Mesenchymal stem cell (in vitro differentiated cells and primary cell): ENCODE measurements at regions not wholly inside any gene's neighbourhood (a gene's known extent, or its start where the extent isn't known, plus 50 kb on each side); places are given as distances from the start of the nearest gene placed in this dataset.

Experiments
- DNase-seq: peaks from one replicate; pipeline ENCODE4 v3.0.0-alpha.2; 2013
- H2AFZ ChIP-seq: one replicate; pipeline ENCODE4 v1.6.1; 2013; ENCODE audit warnings: low read depth, mild to moderate bottlenecking, control low read depth, inconsistent platforms, low read length, moderate library complexity
- H2AK5ac ChIP-seq: 2 replicates; pipeline ENCODE4 v1.6.1; 2013; ENCODE audit warnings: low read length, moderate library complexity, mild to moderate bottlenecking, inconsistent platforms; ENCODE audit not compliant: severe bottlenecking
- H2BK120ac ChIP-seq: one replicate; pipeline ENCODE4 v1.6.1; 2013; ENCODE audit warnings: low read depth, mild to moderate bottlenecking, inconsistent platforms, low read length, moderate library complexity
- H2BK12ac ChIP-seq, 2 experiments: one replicate each; pipeline ENCODE4 v1.6.1; 2013; ENCODE audit warnings: inconsistent platforms in 2 of 2, low read length in 2 of 2, mild to moderate bottlenecking in 2 of 2, moderate library complexity in 2 of 2, control low read depth in 1 of 2
- H2BK15ac ChIP-seq: one replicate; pipeline ENCODE4 v1.6.1; 2013; ENCODE audit warnings: mild to moderate bottlenecking, low read depth, inconsistent platforms; ENCODE audit not compliant: poor library complexity, severe bottlenecking
- H2BK5ac ChIP-seq: 2 replicates; pipeline ENCODE4 v1.6.1; 2013; ENCODE audit warnings: low read depth, mild to moderate bottlenecking, low read length, control low read depth, inconsistent platforms; ENCODE audit not compliant: poor library complexity, severe bottlenecking
- H3K14ac ChIP-seq, 2 experiments: one replicate each; pipeline ENCODE4 v1.6.1; 2013; ENCODE audit warnings: inconsistent platforms in 2 of 2, low read length in 2 of 2, control low read depth in 1 of 2, mild to moderate bottlenecking in 1 of 2, moderate library complexity in 1 of 2
- H3K18ac ChIP-seq, 2 experiments: one replicate each; pipeline ENCODE4 v1.6.1; 2013; ENCODE audit warnings: inconsistent platforms in 2 of 2, low read length in 2 of 2, control low read depth in 1 of 2, low read depth in 1 of 2, mild to moderate bottlenecking in 1 of 2
- H3K23ac ChIP-seq, 2 experiments: one replicate each; pipeline ENCODE4 v1.6.1; 2013; ENCODE audit warnings: inconsistent platforms in 2 of 2, low read length in 2 of 2, mild to moderate bottlenecking in 2 of 2, moderate library complexity in 2 of 2, control low read depth in 1 of 2
- H3K27ac ChIP-seq: 2 replicates; pipeline ENCODE4 v1.5.1; 2013; ENCODE audit warnings: mild to moderate bottlenecking, moderate library complexity, low read length, control low read depth, inconsistent platforms; ENCODE audit not compliant: poor library complexity, severe bottlenecking
- H3K27me3 ChIP-seq, 2 experiments: 2 replicates each; pipeline versions ENCODE4 v1.6.1 to v1.7.0; 2013; ENCODE audit warnings: low read length in 2 of 2, mild to moderate bottlenecking in 2 of 2, moderate library complexity in 2 of 2, control low read depth in 1 of 2, inconsistent platforms in 1 of 2; ENCODE audit not compliant: control insufficient read depth in 1 of 2, insufficient read depth in 1 of 2
- H3K36me3 ChIP-seq, 2 experiments: 2 replicates each; pipeline versions ENCODE4 v1.6.1 to v1.7.0; 2013; ENCODE audit warnings: low read length in 2 of 2, control low read depth in 1 of 2, inconsistent platforms in 1 of 2, low read depth in 1 of 2, mild to moderate bottlenecking in 1 of 2; ENCODE audit not compliant: insufficient read depth in 2 of 2, control insufficient read depth in 1 of 2
- H3K4ac ChIP-seq, 2 experiments: one replicate each; pipeline ENCODE4 v1.6.1; 2013; ENCODE audit warnings: inconsistent platforms in 2 of 2, low read length in 2 of 2, mild to moderate bottlenecking in 2 of 2, moderate library complexity in 2 of 2, control low read depth in 1 of 2, low read depth in 1 of 2
- H3K4me1 ChIP-seq: 2 replicates; pipeline ENCODE4 v1.6.1; 2013; ENCODE audit warnings: low read depth, low read length, control low read depth; ENCODE audit not compliant: control insufficient read depth, insufficient read depth
- H3K4me2 ChIP-seq: 2 replicates; pipeline ENCODE4 v1.6.1; 2013; ENCODE audit warnings: low read length, mild to moderate bottlenecking, inconsistent platforms; ENCODE audit not compliant: poor library complexity, severe bottlenecking
- H3K4me3 ChIP-seq, 2 experiments: 2 replicates each; pipeline versions ENCODE4 v1.5.1 to v1.7.0; 2013; ENCODE audit warnings: low read length in 2 of 2, mild to moderate bottlenecking in 2 of 2, control low read depth in 1 of 2, low read depth in 1 of 2; ENCODE audit not compliant: insufficient read depth in 1 of 2
- H3K79me1 ChIP-seq: replicated peaks from 2 replicates; pipeline ENCODE4 v1.6.1; 2013; ENCODE audit warnings: mild to moderate bottlenecking, control low read depth, low read length, inconsistent platforms; ENCODE audit not compliant: poor library complexity, severe bottlenecking
- H3K9ac ChIP-seq: 2 replicates; pipeline ENCODE4 v1.7.0; 2013; ENCODE audit warnings: mild to moderate bottlenecking, low read length, moderate library complexity
- H3K9me3 ChIP-seq: 2 replicates; pipeline ENCODE4 v1.7.0; 2013; ENCODE audit warnings: mild to moderate bottlenecking, low read length; ENCODE audit not compliant: control insufficient read depth
- H4K8ac ChIP-seq: one replicate; pipeline ENCODE4 v1.6.1; 2013; ENCODE audit warnings: inconsistent platforms, mild to moderate bottlenecking, low read length, moderate library complexity
- H4K91ac ChIP-seq: one replicate; pipeline ENCODE4 v1.6.1; 2013; ENCODE audit warnings: mild to moderate bottlenecking, low read length, inconsistent platforms
- WGBS: methylation state at CpG from one replicate; pipeline ENCODE4 v1.1.7; 2013; ENCODE audit warnings: mixed read lengths; 5-methylcytosine and 5-hydroxymethylcytosine counted together

GRCh38 chr5:35297755-35298154 lies 67.5 kb upstream of the PRLR start:
- WGBS = 80% methylated on average over 3 of the region's 3 CpGs
- Histone ChIP-seq H2AFZ (no peak overlapping the region), H3K14ac (no peak overlapping the region), H3K79me1 (no peaks in the 10 kb centered on the region), H2BK5ac (no peak overlapping the region), H3K27ac (no peak overlapping the region), H2AK5ac (no peak overlapping the region), H2BK120ac (no peak overlapping the region), H4K91ac (no peak overlapping the region), H3K4ac (no peak overlapping the region), H3K27me3 (no peaks in the 10 kb centered on the region), H3K9ac (no peak overlapping the region), H3K36me3 (no peaks in the 10 kb centered on the region), H3K23ac (no peak overlapping the region), H3K18ac (no peak overlapping the region), H3K4me2 (no peak overlapping the region), H4K8ac (no peak overlapping the region), H2BK12ac (no peak overlapping the region), H3K9me3 (no peaks in the 10 kb centered on the region), H3K4me3 (no peak overlapping the region), H3K4me1 (no peaks in the 10 kb centered on the region), H2BK15ac (no peak overlapping the region)
- DNase-seq = no peak

GRCh38 chr5:35294976-35295375 lies 64.7 kb upstream of the PRLR start:
- no peaks in the 10 kb centered on the region for H3K4me1 ChIP-seq
- WGBS = no CpG with 5 or more reads among the region's 2 CpGs
- H2BK120ac ChIP-seq = no peak overlapping the region
- H3K23ac ChIP-seq = no peak overlapping the region
- H2BK5ac ChIP-seq = no peak overlapping the region
- no peak overlapping the region for H3K4me2 ChIP-seq
- H3K79me1 ChIP-seq = no peaks in the 10 kb centered on the region
- no peak overlapping the region for H4K91ac ChIP-seq
- no peak overlapping the region for H3K4me3 ChIP-seq
- no peak overlapping the region for H3K18ac ChIP-seq
- H2AFZ ChIP-seq = no peak overlapping the region
- H4K8ac ChIP-seq = no peak overlapping the region
- H3K9me3 ChIP-seq = no peaks in the 10 kb centered on the region
- H3K4ac ChIP-seq = no peak overlapping the region
- H2BK15ac ChIP-seq = no peak overlapping the region
- no peak for DNase-seq
- H3K9ac ChIP-seq = no peak overlapping the region
- H3K27ac ChIP-seq = no peak overlapping the region
- no peaks in the 10 kb centered on the region for H3K36me3 ChIP-seq
- H3K14ac ChIP-seq = no peak overlapping the region
- no peaks in the 10 kb centered on the region for H3K27me3 ChIP-seq
- no peak overlapping the region for H2AK5ac ChIP-seq
- no peak overlapping the region for H2BK12ac ChIP-seq

GRCh38 chr5:35294017-35294416 lies 63.7 kb upstream of the PRLR start:
- no peak overlapping the region for H3K4me3 ChIP-seq

GRCh38 chr5:35285435-35285834 lies 55.1 kb upstream of the PRLR start:
- Histone ChIP-seq H4K91ac (no peak overlapping the region), H3K4me1 (no peaks in the 10 kb centered on the region), H3K27ac (no peak overlapping the region), H3K36me3 (no peaks in the 10 kb centered on the region), H2AFZ (no peak overlapping the region), H3K9ac (no peak overlapping the region), H3K79me1 (no peaks in the 10 kb centered on the region), H2BK5ac (no peak overlapping the region), H3K4ac (no peak overlapping the region), H3K9me3 (no peaks in the 10 kb centered on the region), H2BK15ac (no peak overlapping the region), H3K27me3 (peaks cover 0 to 4% of the 10 kb centered on the region in 2 experiments), H3K23ac (no peak overlapping the region), H2BK120ac (no peak overlapping the region), H3K14ac (no peak overlapping the region), H3K4me3 (no peak overlapping the region), H3K4me2 (no peak overlapping the region), H4K8ac (no peak overlapping the region), H3K18ac (no peak overlapping the region), H2AK5ac (no peak overlapping the region), H2BK12ac (no peak overlapping the region)
- no CpG with 5 or more reads among the region's 3 CpGs for WGBS
- DNase-seq = no peak

More at GRCh38 chr5:35294017-35294416, 63.7 kb upstream of the PRLR start:
- Histone ChIP-seq H2BK5ac (no peak overlapping the region), H3K36me3 (no peaks in the 10 kb centered on the region), H3K4ac (no peak overlapping the region), H2BK12ac (no peak overlapping the region), H3K18ac (no peak overlapping the region), H2AFZ (no peak overlapping the region), H2AK5ac (no peak overlapping the region), H3K4me1 (no peaks in the 10 kb centered on the region), H3K9me3 (no peaks in the 10 kb centered on the region), H3K27me3 (no peaks in the 10 kb centered on the region), H3K14ac (no peak overlapping the region), H4K91ac (no peak overlapping the region), H3K23ac (no peak overlapping the region), H3K27ac (no peak overlapping the region), H3K9ac (no peak overlapping the region), H2BK120ac (no peak overlapping the region), H2BK15ac (no peak overlapping the region), H3K4me2 (no peak overlapping the region), H3K79me1 (no peaks in the 10 kb centered on the region), H4K8ac (no peak overlapping the region)
- 100% methylated on average over 1 of the region's 6 CpGs for WGBS
- no peak for DNase-seq
